ENCODE measurements at regions not wholly inside any gene's neighbourhood (a gene's known extent, or its start where the extent isn't known, plus 50 kb on each side); places are given as distances from the start of the nearest gene placed in this dataset.
"Not testable (repeated sequence)": the region's sequence is repeated elsewhere in the genome, so short reads cannot be mapped to it uniquely, and the experiment has no call there.

DNA sequence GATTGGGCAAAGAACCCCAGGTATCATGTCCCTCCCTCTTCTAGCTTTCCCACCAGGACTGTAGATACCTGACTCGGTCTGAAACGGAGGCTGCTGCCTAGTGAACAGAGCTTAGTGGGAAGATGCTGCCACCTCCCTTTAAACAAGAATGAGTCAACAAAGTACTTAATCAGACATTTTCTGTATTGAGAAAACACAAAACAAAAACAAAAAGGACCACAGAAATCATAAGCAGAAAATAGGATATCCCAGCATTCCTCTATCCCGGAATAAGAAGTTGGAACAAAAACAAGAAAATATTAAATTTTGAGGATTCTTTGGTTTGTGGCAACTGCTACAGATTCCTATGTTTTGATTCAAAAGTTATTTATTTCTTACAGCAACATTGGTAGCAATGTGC lies 51.7 kb upstream of the COL8A1 start:
- DNase-seq = no peak

DNA sequence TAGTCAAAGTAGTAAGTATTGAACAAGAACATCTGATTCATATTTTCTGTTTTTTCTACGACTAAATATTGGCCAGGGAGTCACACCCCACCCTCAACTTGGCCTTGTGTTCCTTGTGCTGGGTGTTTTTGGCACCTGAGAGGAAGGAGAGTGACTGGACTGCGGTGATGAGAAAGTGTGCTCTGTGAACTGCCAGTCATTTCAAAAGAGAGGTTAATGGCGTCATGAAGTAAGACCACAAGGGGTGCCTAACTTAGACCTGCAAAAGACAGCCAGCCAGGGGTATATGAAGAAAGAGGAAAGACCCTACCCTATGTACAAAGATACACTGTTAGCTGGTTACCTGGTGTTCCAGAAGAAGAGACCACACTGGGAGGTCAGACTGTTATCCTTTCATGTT lies 58.4 kb upstream of the COL8A1 start:
- no peak for DNase-seq

DNA sequence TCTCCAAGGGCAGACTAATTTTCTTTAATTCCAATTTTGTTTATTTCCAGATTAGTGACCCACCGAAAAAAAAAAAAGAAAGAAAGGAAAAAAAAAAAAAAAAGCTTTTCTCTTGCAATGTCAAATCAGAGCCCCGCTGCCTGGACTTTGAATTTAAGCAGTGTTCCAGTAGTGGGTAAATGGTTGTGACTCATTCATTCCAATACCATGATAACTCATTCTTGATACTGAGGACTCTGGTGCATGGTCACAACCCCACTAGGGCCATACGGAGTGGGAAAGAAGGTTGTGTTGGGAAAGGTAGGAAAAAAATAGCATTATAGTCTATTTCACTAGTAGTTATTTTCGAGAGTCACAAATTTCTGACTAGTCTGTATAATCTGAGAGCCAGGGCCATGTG lies 59.1 kb upstream of the COL8A1 start:
- no peak for DNase-seq

DNA sequence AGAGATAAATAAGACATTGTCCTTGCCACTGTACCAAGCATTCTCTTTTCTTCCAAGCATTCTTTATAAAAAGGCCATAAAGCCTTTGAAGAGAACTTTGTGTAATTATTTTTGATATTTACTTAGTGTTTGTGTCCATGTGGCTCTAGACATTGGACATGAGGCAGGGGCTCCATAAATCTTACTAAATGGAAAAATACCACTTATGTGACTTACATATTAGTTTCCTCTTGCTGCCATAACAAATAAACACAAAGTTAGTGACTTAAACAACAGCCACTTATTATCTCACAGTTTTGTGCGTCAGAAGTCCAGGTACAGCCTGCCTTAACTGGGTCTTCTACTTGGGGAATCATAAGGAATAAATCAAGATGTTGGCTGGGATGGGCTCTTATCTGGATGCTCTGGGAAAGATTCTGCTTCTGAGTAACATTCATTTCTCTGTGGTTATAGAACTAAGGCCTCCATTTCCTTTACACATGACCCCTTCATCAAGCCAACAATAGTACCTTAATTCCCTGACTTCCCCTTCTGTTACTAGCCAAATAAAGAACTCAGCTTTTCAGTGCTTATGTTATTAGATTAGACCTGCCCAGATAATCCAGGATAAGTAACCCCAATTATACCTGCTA lies 59.9 kb upstream of the COL8A1 start:
- DNase-seq = no peak

DNA sequence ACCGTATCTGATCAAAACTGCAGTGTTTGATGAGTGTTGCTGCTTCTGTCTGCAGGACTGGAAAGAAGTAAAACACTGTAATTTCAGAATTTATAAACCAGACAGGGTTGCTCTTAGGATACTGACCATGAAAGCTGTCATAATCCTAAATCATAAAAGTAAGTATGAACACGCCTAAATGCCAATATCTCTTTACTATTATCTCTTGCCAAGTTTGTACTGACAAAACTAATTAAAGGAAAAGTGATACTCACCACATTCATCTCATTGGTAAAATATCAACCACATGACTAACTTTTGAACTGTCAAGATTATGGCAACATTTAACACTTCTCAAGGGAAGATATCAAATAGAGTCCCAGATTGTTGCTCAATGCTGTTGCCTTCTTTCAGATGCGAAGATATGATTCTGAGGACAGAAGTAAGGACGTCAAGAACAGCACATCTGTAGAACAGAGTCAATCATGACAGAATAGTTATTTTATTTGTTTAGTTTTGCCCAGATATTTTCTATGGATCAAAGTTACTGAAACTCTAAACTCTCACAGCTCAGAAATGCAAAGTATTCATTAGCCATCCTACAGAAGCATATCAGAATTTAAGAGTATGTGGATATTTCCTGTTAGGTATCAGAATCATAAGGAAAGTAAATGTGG lies 61.4 kb upstream of the COL8A1 start:
- DNase-seq = no peak

DNA sequence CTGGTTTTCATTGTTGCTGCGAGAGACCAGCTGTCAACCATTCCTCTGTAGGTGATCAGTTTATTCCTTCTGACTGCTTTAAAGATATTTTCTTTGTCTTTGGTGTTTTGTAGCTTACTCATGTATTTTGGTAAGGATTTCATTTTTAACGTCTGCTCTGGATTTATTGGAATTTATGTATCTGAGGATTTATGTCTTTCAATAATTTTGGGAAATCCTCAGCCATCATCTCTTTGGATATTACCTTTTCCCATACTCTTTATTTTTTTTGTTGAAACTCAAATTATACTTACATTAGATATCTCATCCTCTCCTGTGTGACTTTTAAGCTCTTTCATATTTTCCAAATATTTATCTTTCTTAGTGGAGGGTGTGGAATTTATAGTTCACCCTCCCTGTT lies 62.7 kb upstream of the COL8A1 start:
- DNase-seq = no peak

DNA sequence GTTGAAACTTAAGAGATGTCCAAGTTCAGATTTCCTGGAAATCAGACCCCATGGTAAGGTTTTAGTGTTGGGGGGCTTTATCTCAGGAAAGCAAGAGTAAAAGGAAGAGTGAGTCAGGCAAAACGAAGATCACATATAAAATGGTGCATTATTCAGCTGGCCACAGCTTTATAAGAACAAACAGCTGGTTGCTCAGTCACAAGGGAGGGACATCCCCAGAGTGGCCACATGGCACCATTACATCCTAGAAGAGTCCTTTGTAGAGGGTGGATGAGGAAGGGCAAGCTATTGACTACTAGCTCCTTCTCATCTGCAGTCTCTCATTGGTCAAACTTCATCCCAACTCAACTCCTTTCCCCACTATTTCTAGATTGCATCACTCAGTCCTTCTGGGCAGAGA lies 68.3 kb upstream of the COL8A1 start:
- no peak for DNase-seq

DNA sequence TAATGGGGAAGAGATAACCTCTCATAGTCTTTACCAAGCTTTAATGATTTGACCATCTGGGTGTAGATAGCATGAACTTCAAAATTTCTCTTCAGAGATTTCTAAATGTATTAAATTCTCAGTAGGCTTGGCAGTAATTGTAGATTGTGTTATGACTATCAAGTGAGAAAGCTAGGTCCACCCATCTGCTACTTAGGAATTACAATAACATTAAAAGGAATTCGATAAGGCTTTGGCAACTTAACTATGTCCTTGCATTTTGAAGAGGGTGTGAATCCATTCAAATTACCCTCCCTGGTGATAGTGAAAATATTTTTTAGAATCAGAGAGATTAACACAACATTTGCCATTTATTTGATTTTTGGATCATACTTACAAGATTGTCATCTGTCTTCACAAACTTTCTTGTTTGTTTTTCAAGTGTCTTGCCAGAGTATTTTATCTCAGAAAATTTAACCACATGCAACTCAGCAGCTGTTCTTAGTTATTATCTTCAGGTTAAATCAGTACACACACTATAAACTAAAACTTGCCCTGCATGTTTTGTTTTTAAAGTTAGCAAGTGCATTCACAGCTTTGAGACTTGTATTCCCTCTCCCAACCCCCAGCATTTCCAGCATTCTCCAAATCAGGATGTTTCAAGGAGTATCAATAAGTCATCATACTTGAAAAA lies 69.6 kb upstream of the COL8A1 start:
- no peak for DNase-seq

DNA sequence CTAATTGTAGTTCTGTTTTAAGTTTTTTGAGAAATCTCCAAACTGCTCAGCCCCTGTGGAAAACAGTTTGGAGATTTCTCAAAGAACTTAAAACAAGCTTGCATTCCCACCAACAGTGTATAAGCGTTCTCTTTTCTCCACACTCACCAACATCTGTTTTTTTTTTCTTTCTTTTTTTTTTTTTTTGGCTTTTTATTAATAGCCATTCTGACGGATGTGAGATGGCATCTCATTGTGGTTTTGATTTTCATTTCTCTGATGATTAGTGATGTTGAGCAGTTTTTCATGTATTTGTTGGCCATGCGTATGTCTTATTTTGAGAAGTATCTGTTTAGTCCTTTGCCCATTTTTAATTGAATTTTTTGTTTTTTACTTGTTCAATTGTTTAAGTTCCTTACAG lies 73.1 kb upstream of the COL8A1 start:
- no peak for DNase-seq

DNA sequence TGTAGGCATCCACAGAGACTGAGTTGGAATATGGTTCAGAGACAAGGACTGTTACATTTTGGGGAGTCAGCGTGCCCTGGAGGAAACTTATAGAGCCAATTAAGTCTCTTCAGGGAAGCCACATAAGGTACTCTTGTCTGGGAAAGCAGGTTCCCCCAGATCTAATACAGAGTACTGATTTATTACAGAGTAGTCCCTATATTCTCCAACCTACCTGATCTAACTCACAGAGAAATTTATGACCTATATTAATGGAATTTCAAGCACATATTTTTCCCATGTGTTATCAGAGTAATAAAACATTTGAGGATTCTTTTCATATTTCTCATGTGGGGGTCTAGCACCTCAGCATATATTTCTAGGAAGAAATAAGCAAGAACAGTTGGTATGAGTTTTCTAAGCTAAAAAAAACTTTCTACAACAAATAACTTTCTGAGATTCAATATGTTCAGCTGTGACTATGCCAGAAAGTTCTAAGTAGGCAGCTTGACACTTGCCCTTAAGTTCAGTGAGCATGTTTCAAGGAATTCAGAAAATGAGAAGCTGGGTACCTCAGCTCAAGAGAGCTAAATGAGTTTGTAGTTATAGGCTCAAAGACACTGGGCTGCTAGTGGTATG lies 75.3 kb upstream of the COL8A1 start:
- DNase-seq = no peak

DNA sequence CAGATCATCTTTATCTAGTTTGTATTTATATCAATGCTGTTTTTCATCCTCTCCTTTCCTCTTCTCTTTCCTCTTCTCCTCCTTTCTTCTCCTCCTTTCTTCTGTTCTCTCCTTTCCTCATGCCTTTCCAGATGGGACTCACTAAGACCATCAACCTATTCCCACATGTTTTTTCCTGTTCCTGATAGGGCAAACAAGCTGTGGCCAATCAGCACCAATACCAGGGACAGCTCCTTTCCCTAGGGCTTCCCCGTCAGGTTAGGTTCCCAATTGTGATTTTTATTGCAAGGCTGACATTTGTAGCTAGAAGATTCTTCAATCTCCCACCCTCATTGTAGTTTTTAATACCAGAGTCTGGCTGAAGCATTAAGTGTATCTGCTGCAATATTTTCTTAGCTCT lies 76.3 kb upstream of the COL8A1 start:
- DNase-seq = no peak

DNA sequence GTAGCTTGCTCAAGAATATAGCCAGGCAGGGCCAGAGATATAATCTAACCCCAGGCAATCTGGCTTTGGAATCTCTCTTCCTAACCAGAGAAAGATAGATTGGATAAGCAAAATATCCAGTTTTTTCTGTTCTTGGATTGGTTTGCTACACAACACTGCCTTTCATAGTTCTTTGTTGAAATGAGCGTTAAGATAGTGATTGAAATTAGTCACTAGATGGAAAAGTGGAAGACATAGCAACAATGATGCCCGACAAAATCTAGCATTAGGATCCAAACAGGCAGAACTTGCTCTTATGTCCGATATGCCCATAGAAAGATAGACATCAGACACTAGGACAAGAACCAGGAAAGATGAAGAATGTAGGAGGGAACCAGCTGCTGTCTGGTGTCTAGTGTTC lies 77.3 kb upstream of the COL8A1 start:
- DNase-seq = no peak

DNA sequence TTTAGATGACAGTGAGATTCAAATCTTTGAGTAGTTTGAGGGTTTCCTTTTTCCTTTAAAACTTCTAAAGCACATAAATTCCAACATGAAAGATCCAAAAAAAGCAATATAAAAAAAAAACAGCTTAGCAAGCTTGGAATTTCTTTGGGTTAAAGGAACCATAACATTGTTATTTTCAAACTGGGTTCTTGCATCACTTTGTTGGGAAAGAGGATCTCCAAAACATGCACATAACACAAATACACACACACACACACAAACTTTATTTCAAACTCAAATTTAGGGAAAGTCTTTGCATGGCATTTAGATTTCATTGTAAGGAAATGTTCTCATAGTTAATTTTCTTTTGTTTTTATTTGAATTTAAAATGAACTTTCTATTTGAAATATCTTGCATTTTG lies 79.2 kb upstream of the COL8A1 start:
- DNase-seq = no peak

DNA sequence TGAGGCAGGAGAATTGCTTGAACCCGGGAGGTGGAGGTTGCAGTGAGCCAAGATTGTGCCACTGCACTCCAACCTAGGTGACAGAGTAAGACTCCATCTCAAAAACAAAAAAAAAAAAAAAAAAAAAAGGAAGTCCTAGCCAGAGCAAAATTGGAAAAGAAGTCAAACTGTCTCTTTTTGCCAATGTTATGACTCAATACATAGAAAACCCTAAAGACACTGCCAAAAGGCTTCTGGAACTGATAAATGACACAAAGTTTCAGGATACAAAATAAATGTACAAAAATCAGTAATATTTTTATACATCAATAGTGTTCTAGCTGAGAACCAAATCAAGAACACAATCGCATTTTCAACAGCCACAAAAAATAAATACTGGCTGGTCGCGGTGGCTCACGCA lies 82.5 kb upstream of the COL8A1 start:
- DNase-seq = not testable (repeated sequence)

DNA sequence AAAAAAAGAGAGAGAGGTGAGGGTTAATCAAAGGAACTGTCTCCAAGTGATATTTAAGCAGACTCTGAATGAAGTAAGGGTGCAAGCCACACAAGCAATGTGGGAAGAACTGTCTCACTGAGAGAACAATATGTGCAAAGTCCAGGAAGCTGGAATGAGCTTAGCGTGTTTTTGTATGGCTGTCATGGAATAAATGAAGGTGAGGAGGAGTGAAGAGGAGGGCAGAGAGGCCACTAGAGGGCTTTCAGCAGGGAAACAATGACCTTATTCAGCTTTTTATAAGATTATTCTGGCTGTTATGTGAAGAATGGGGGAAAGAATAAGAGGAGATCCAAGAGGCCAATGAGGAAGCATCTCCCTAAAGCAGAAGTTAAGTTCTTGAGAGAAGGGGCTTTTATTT lies 86.9 kb upstream of the COL8A1 start:
- no peak for DNase-seq

DNA sequence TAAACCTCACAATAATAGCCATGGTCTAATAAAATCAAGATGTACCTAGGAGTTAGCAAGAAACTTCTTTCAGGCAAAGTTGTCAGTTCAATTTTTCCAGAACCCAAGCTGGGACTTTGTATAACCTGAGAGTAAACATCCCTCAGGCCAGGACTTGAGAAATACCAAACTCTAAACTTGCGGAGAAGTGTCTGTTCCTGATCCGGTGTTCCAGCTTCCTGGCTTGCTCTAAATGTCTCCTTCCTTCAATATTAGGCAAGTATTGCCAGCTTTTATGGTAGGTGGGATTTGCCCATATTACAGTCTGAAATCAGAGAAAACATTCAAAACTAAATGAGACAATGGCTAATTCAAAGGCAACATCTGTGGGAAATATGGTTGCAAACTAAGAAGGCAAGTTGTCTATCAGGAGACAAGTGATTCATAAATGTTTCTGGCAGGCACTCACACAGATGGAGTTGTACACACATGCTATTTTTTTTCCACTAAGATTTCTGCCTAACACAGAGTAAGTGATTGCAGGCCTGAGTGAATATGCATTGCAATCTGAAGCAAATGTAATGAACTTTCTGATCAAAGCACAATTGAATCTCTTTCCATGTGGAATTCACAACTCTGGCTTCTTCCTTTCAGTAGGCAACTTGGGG lies 88.3 kb upstream of the COL8A1 start:
- no peak for DNase-seq

DNA sequence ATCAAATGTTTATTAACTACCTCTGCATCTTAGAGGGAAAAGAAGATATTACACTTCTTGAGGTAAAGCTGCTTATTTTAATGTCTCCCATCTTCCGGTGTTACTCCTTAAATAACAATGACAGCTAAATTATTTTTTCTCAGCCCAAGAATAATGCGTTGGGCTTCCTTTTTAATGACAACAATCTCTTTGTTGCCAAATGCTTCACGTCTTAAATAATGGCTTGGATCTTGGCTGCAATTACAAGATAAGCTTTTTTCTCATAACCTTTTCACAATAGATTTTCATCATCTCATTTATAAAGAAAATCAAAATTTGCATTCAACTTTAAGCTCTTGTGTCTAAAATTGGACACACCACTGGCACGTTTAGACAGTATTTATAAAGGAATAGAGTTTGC lies 89.2 kb upstream of the COL8A1 start:
- DNase-seq = no peak

DNA sequence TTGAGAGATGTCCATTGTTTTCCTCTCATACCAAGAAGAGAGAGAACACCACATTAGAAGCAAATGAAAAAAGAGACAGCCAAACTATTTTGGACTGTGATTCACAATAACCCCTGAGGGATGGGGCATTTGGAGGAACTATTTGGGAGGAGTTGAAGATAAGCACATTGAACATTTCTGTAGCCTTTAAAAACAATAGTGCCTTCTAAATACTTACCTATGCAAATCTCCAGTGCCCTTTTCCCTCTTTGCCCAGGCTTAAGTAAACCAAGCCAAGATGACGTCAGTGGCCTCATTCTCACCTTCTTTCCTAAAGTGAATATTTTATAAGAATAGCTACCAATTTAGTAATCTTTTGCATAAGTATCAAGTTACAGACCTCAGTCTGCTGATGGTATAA lies 89.7 kb upstream of the COL8A1 start:
- DNase-seq = no peak

DNA sequence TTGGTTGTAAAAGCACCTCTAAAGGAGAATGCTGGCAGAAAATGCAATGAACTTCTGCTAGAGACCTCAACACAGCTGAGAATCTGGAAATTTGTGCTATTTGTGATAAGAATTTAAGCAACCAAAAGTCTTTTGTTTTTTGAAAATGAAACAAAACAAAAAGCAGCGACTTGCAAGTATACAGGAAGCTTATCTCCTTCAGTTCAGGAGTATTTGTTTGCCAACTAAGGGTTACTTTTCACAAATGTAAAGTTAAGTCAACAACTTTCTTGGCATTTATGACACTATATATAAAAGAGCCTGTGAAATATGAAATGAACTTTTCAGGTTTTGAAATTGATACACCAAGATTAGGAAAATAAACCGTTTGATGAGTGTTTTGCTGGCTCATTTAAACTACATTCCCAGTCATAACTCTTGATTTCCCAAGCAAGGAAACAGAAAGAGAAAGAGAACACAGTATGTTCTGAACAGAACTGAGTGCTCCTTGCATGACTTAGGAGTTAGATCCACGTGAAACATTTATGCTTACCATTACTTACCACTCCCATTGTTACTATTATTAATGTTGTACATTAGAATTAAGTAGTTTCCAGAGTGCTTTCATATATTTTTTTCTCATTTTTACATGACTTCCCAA lies 92.3 kb upstream of the COL8A1 start:
- DNase-seq = no peak

DNA sequence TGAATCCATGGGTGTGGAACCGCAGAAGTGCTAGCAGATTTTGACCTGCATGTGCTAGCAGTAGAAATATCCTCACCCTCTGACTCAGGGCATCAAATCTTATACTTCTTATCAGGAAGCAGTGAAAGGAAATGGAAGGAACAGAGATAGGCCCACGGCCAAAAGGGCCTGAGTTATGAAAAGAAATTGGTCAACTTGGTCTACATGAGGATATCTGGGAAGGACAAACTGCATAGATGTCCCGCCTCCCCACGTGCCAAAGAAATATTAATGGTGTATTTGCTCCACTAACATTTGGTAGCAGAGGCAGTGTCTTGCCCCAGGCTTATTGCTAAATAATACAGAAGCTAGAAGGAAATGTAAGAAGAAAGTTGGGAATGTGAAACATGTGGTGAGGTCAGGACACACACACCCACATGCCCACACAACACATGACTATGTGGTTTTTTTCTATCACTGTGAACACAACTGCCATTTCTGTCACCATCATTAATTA lies 93.6 kb upstream of the COL8A1 start:
- DNase-seq = no peak

DNA sequence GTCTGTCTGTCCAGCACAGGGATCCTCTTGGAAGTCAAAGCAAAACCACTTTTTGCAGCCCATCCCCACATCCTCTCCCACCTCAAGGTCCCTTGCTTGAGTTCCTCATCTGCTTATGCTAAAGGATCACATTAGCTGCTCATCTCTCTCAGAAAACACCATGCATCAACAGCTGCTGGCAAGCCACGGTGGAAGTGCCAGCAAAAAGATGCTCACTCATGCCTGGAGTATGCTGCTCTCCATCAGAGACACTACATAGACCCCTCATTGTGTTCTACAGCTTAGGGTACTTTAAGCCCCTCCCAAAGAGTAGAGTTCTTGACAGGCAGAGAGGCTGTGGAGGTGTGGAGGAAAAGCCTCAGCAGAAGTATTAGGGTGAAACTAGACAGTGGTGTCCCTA lies 94.6 kb upstream of the COL8A1 start:
- no peak for DNase-seq

DNA sequence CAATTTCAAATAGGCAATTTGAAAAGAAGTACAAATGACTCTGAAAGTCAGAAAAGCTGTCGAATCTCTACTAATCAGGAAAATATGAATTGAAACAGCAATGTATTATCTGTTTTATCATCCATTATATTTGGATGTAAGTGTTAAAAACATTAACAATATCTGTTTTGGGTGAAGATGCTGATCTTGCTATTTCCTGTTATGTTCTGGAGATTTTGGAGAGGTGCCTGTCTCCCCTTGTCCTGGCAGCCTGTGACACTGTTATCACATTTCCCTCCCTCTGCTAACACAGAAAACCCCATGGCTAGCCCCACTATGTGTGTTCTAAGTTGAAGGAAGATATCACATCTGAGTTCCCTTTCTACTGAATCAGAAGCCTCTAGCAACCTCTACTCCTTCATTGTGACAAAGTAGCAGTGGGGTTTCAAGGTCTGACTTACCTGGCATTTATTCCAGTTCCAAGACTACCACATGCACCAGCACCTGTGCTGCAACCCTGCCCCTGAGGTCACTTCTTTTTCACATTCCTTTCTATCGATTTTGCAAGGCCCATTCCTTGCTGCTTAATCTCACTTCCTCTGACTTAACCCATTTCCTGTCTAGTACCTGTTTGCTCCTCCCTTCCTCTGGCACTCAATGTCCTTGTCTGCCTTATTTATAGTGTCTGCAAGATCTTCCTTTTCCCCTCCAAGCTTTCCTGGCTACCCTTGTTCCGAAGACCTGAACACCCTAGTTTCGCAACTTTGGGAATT lies 95.5 kb upstream of the COL8A1 start:
- no peak for DNase-seq
